K562 (cell line): ENCODE measurements at regions not wholly inside any gene's neighbourhood (a gene's known extent, or its start where the extent isn't known, plus 50 kb on each side); places are given as distances from the start of the nearest gene placed in this dataset.

ENCODE experiments used
- ATAC-seq: fragments of 200-7000 bp; cut with Tn5 transposase; 3 replicates; pipeline ENCODE4 v1.9.1; 2020; ENCODE audit warnings: moderate library complexity
- BruUV-seq: library from RNA; stranded (reverse); fragments of 400-500 nt; replicated peaks from 2 replicates; lab custom pipeline; 2021; lab: Mats Ljungman, UMichigan
- CTCF ChIA-PET: fragments of 300-600 bp; formaldehyde crosslinking; extraction: SDS; loops from one replicate; lab custom pipeline; 2021; ENCODE audit warnings: low intra/inter-chr PET ratio; lab: Yijun Ruan, JAX
- POLR2A ChIA-PET: fragments of 300-600, 350-650 bp; sonication (Branson Sonifier 250); formaldehyde crosslinking; extraction: SDS; loops from one replicate; lab custom pipeline; 2021; ENCODE audit warnings: antibody characterized with exemption, inconsistent platforms; lab: Yijun Ruan, JAX
- DNase-seq, 4 experiments: peaks; one replicate each; pipeline versions ENCODE4 v3.0.0 to v3.0.0-alpha.2; 2011 to 2018; ENCODE audit warnings: low spot score in 3 of 4, mixed read lengths in 3 of 4; ENCODE audit errors: extremely low read depth in 1 of 4
- FAIRE-seq: peaks from 2 replicates; lab custom pipeline; 2011; peaks lifted over from hg19 to GRCh38; lab: Jason Lieb, UNC
- H2AFZ ChIP-seq: 2 replicates; pipeline ENCODE4 v1.6.0; 2011; ENCODE audit warnings: low read depth, low read length, control low read depth, inconsistent platforms
- H3K27ac ChIP-seq: fragments of 200-600 bp; 3 replicates; pipeline ENCODE4 v1.8.0; 2011; ENCODE audit warnings: low read depth, mild to moderate bottlenecking, control low read depth, inconsistent platforms, low read length, moderate library complexity, mixed read lengths; ENCODE audit errors: extremely low read depth
- H3K27me3 ChIP-seq, 2 experiments: fragments of 300-600 bp in 1 of 2; 2 replicates in 1 of 2; 3 replicates in 1 of 2; pipeline versions ENCODE4 v1.6.0 to v1.8.0; 2011; ENCODE audit warnings: inconsistent platforms in 2 of 2, low read length in 2 of 2, mild to moderate bottlenecking in 1 of 2, mixed read lengths in 1 of 2, moderate library complexity in 1 of 2; ENCODE audit not compliant: control insufficient read depth in 2 of 2, insufficient read depth in 2 of 2
- H3K36me3 ChIP-seq: fragments of 300-600 bp; 3 replicates; pipeline ENCODE4 v1.8.0; 2011; ENCODE audit warnings: mild to moderate bottlenecking, low read length, inconsistent platforms; ENCODE audit not compliant: control insufficient read depth, insufficient read depth
- H3K4me1 ChIP-seq, 2 experiments: fragments of 200-600 bp in 1 of 2; replicated peaks in 1 of 2; 2 replicates in 1 of 2; 3 replicates in 1 of 2; pipeline versions ENCODE4 v1.5.1 to v1.8.0; 2011; ENCODE audit warnings: inconsistent platforms in 2 of 2, low read length in 2 of 2, mild to moderate bottlenecking in 1 of 2, mixed read lengths in 1 of 2, moderate library complexity in 1 of 2; ENCODE audit not compliant: control insufficient read depth in 2 of 2, insufficient read depth in 2 of 2
- H3K4me2 ChIP-seq: 2 replicates; pipeline ENCODE4 v1.6.1; 2011; ENCODE audit warnings: low read length, control low read depth, inconsistent platforms, mixed read lengths; ENCODE audit not compliant: insufficient read depth
- H3K4me3 ChIP-seq: fragments of 200-600 bp; sonication (generic), shearing (Covaris generic); 2 replicates; pipeline ENCODE4 v1.5.1; 2016; ENCODE audit warnings: control low read depth, inconsistent platforms
- H3K79me2 ChIP-seq: fragments of 200-600 bp; 3 replicates; pipeline ENCODE4 v1.8.0; 2011; ENCODE audit warnings: low read length, inconsistent platforms; ENCODE audit not compliant: control insufficient read depth, insufficient read depth
- H3K9ac ChIP-seq, 2 experiments: 2 replicates each; pipeline versions ENCODE4 v1.6.0 to v1.6.1; 2011; ENCODE audit warnings: low read depth in 2 of 2, low read length in 2 of 2, control low read depth in 1 of 2, inconsistent platforms in 1 of 2, mild to moderate bottlenecking in 1 of 2, mixed read lengths in 1 of 2; ENCODE audit not compliant: insufficient read depth in 1 of 2
- H3K9me1 ChIP-seq: one replicate; pipeline ENCODE4 v1.6.0; 2011; ENCODE audit warnings: inconsistent platforms, mild to moderate bottlenecking, low read length, moderate library complexity; ENCODE audit not compliant: control insufficient read depth, insufficient read depth
- H3K9me3 ChIP-seq: replicated peaks from 2 replicates; pipeline ENCODE4 v1.5.1; 2011; ENCODE audit warnings: low read depth, low read length, inconsistent platforms; ENCODE audit not compliant: control insufficient read depth, insufficient read depth
- H4K20me1 ChIP-seq: replicated peaks from 2 replicates; pipeline ENCODE4 v1.6.1; 2011; ENCODE audit warnings: low read length, inconsistent platforms, mixed read lengths; ENCODE audit not compliant: control insufficient read depth, insufficient read depth
- CAMTA2 ChIP-seq: fragments of 250-450 bp; sonication (Bioruptor Pico); conservative IDR thresholded peaks from 2 replicates; pipeline ENCODE4 v1.5.1; 2022
- CHD1 ChIP-seq: fragments of 200-600 bp; sonication (generic); IDR thresholded peaks from one replicate; pipeline ENCODE4 v1.6.1; 2012; ENCODE audit warnings: mild to moderate bottlenecking, moderate library complexity, low read length, inconsistent platforms
- CHD2 ChIP-seq: IDR thresholded peaks from 2 replicates; pipeline ENCODE4 v1.6.1; 2011; ENCODE audit warnings: low read depth, low read length
- CREB1 ChIP-seq, 2 experiments: sonication (generic) in 1 of 2; formaldehyde crosslinking in 1 of 2; IDR thresholded peaks; 2 replicates each; pipeline versions ENCODE4 v1.6.1 to v1.8.0; 2012 to 2022; ENCODE audit warnings: inconsistent platforms in 1 of 2, mild to moderate bottlenecking in 1 of 2, missing genetic modification reagents in 1 of 2, moderate library complexity in 1 of 2
- DMBX1 ChIP-seq: fragments of 250-450 bp; sonication (Bioruptor Pico); IDR thresholded peaks from 2 replicates; pipeline ENCODE4 v1.8.0; 2022; ENCODE audit warnings: inconsistent platforms, mild to moderate bottlenecking, moderate library complexity, borderline replicate concordance
- FOSL1 ChIP-seq: fragments of 200-800 bp; sonication (Bioruptor generic); conservative IDR thresholded peaks from 2 replicates; pipeline ENCODE4 v1.6.1; 2016; ENCODE audit warnings: missing genetic modification characterization, missing compliant biosample characterization
- ID3 ChIP-seq, 2 experiments: fragments of 250-450 bp in 1 of 2; fragments of 450-650 bp in 1 of 2; sonication (Bioruptor Pico) in 1 of 2; IDR thresholded peaks; 2 replicates each; pipeline versions ENCODE4 v1.6.1 to v1.8.0; 2016 to 2021; ENCODE audit warnings: mild to moderate bottlenecking in 2 of 2, moderate library complexity in 2 of 2, missing compliant biosample characterization in 1 of 2, missing genetic modification characterization in 1 of 2
- KAT7 ChIP-seq: sonication (generic); formaldehyde crosslinking; IDR thresholded peaks from 2 replicates; pipeline ENCODE4 v1.8.0; 2022; ENCODE audit warnings: missing genetic modification reagents, mild to moderate bottlenecking, borderline replicate concordance
- KDM1A ChIP-seq, 2 experiments: fragments of 450-650 bp; IDR thresholded peaks; 2 replicates each; pipeline ENCODE4 v1.6.1; 2016; ENCODE audit warnings: mild to moderate bottlenecking in 2 of 2
- MECOM ChIP-seq: fragments of 250-450 bp; sonication (Bioruptor Pico); IDR thresholded peaks from 2 replicates; pipeline ENCODE4 v1.8.0; 2022; ENCODE audit warnings: inconsistent platforms
- MTA1 ChIP-seq: fragments of 450-650 bp; IDR thresholded peaks from 2 replicates; pipeline ENCODE4 v1.6.1; 2017; ENCODE audit warnings: borderline replicate concordance
- MTA2 ChIP-seq: fragments of 450-650 bp; IDR thresholded peaks from 2 replicates; pipeline ENCODE4 v1.6.1; 2016; ENCODE audit warnings: low read depth
- MTA3 ChIP-seq: fragments of 450-650 bp; formaldehyde crosslinking; IDR thresholded peaks from 2 replicates; pipeline ENCODE4 v1.6.1; 2017; ENCODE audit warnings: mild to moderate bottlenecking, borderline replicate concordance
- NFRKB ChIP-seq: fragments of 450-650 bp; IDR thresholded peaks from 2 replicates; pipeline ENCODE4 v1.6.1; 2016; ENCODE audit warnings: low read depth
- PHB ChIP-seq: fragments of 250-450 bp; sonication (Bioruptor Pico); IDR thresholded peaks from 2 replicates; pipeline ENCODE4 v1.5.0; 2021
- POLR2A ChIP-seq: fragments of 450-650 bp; conservative IDR thresholded peaks from 2 replicates; pipeline ENCODE4 v1.6.1; 2016
- POLR2H ChIP-seq: IDR thresholded peaks from 2 replicates; pipeline ENCODE4 v1.6.1; 2016; ENCODE audit warnings: missing genetic modification characterization, low read depth, mild to moderate bottlenecking, control low read depth, missing compliant biosample characterization, moderate library complexity
- RBM34 ChIP-seq: fragments of 200-400 bp; formaldehyde crosslinking; IDR thresholded peaks from 2 replicates; pipeline ENCODE4 v1.6.1; 2018; ENCODE audit warnings: low read length, borderline replicate concordance; ENCODE audit not compliant: insufficient read depth
- RFX1 ChIP-seq: fragments of 450-650 bp; IDR thresholded peaks from 2 replicates; pipeline ENCODE4 v1.6.1; 2016; ENCODE audit warnings: mild to moderate bottlenecking, moderate library complexity
- SOX6 ChIP-seq: fragments of 450-650 bp; IDR thresholded peaks from 2 replicates; pipeline ENCODE4 v1.6.1; 2014; ENCODE audit warnings: mild to moderate bottlenecking
- TBP ChIP-seq: optimal IDR thresholded peaks from 2 replicates; pipeline ENCODE3; 2011; ENCODE audit warnings: low read depth, low read length, improper control_type of control experiment
- TFAP4 ChIP-seq: sonication (generic); formaldehyde crosslinking; IDR thresholded peaks from 2 replicates; pipeline ENCODE4 v1.8.0; 2022; ENCODE audit warnings: missing genetic modification reagents, mild to moderate bottlenecking, moderate library complexity, borderline replicate concordance
- ZNF311 ChIP-seq: fragments of 250-450 bp; sonication (Bioruptor Pico); IDR thresholded peaks from 2 replicates; pipeline ENCODE4 v1.4.0; 2020; ENCODE audit warnings: mild to moderate bottlenecking, moderate library complexity
- WGBS: fragments of 100-300 bp; shearing (Covaris generic); methylation state at CpG from one replicate; pipeline ENCODE4 v1.1.6; 2016; ENCODE audit warnings: low coverage, mixed read lengths; ENCODE audit not compliant: insufficient coverage; ENCODE audit errors: missing lambda C conversion rate; 5-methylcytosine and 5-hydroxymethylcytosine counted together
- in situ Hi-C: fragments of 300-500 bp; cut with MboI; formaldehyde crosslinking; loops from 4 replicates; pipeline ENCODE4 v1.15.0; 2018; ENCODE audit warnings: inconsistent platforms, mixed read lengths
- intact Hi-C: fragments of 100-400 bp; cut with micrococcal nuclease; formaldehyde crosslinking; loops from 2 replicates; pipeline ENCODE4 v1.14.2; 2022

GRCh38 chr6:146896062-146896813, 297.5 kb downstream of the ADGB start:
- in situ Hi-C loops (loop anchor here (25.0 kb wide), 1 partner anchor 316 kb away; the partner anchor contains the start of gene STXBP5), intact Hi-C loops (loop anchor here (1.0 kb wide), 2 partner anchors 9 to 39 kb away; no protein-coding TSS in a partner anchor)
- H3K9ac ChIP-seq = peak overlapping the region in 1 of 2 experiments; percentile 65; a peak in 3 of 4 replicates
- no peaks in the 10 kb centered on the region for H3K9me3 ChIP-seq
- CTCF ChIA-PET = interaction anchor here (0.6 kb wide), 1 partner anchor 389 kb away, joined by 4 read pairs; no protein-coding TSS in a partner anchor
- DNase-seq = peak in 2 of 4 experiments; percentile 75 to 87
- peak overlapping the region; percentile 84 for H3K4me2 ChIP-seq
- H3K79me2 ChIP-seq = peaks cover 50% of the 10 kb centered on the region
- H3K4me3 ChIP-seq = peak overlapping the region; percentile 36
- FAIRE-seq = peak; percentile 60
- peak overlapping the region; percentile 65 for H3K27ac ChIP-seq
- H4K20me1 ChIP-seq = no peaks in the 10 kb centered on the region
- H3K36me3 ChIP-seq = no peaks in the 10 kb centered on the region
- POLR2A ChIA-PET = interaction anchor here (0.7 to 4.4 kb wide), 13 partner anchors 8 to 320 kb away, joined by 3 to 12 read pairs (median 3); no protein-coding TSS in a partner anchor
- no peaks in the 10 kb centered on the region for H3K9me1 ChIP-seq
- H2AFZ ChIP-seq = peak overlapping the region; percentile 56
- ATAC-seq = peak; percentile 39
- H3K4me1 ChIP-seq = peaks cover 25 to 78% of the 10 kb centered on the region in 2 experiments
- WGBS = under 1% methylated on average over 8 of the region's 8 CpGs
- H3K27me3 ChIP-seq = no peaks in the 10 kb centered on the region
- TSS peak; percentile 85 for BruUV-seq
- peak; percentile 84 for TF ChIP-seq MTA3
- TF ChIP-seq KDM1A (IDR thresholded peaks at IDR 0.05) = peak; percentile 32 to 68; a peak in 2 of 4 replicates
- peak; percentile 85 for TF ChIP-seq MECOM
- TF ChIP-seq MTA1 = 0 out of 2 replicates have a peak, but pooled peaks have one; percentile 25
- peak; percentile 58; the same call in 1 of the 2 replicates for TF ChIP-seq FOSL1
- TF ChIP-seq TFAP4 (CRISPR knock-in tag) = no peak
- TF ChIP-seq POLR2H (tag) = peak; percentile 86
- TF ChIP-seq SOX6 = peak; percentile 94
- no peak for TF ChIP-seq RBM34
- TF ChIP-seq ID3 (CRISPR knock-in tag; IDR thresholded peaks at IDR 0.05) = no peak
- TF ChIP-seq ID3 (tag; IDR thresholded peaks at IDR 0.05) = 0 out of 2 replicates have a peak, but pooled peaks have one; percentile 39
- TF ChIP-seq MTA2 = peak; percentile 61
- 0 out of 2 replicates have a peak, but pooled peaks have one; percentile 68 for TF ChIP-seq KAT7 (CRISPR knock-in tag)
- TF ChIP-seq NFRKB = no peak; the same call in 1 of the 2 replicates
- no peak for TF ChIP-seq CAMTA2 (CRISPR knock-in tag)
- TF ChIP-seq DMBX1 (CRISPR knock-in tag) = peak; percentile 12; the same call in 1 of the 2 replicates
- TF ChIP-seq TBP = peak; percentile 65
- TF ChIP-seq ZNF311 (CRISPR knock-in tag) = no peak
- TF ChIP-seq PHB (CRISPR knock-in tag) = peak; percentile 68; the same call in 1 of the 2 replicates
- TF ChIP-seq CHD1 = peak; percentile 77
- TF ChIP-seq CREB1 (IDR thresholded peaks at IDR 0.05) = no peak
- no peak for TF ChIP-seq CREB1 (CRISPR knock-in tag; IDR thresholded peaks at IDR 0.05)
- no peak for TF ChIP-seq CHD2
- no peak for TF ChIP-seq RFX1
- TF ChIP-seq POLR2A = peak; percentile 38; the same call in 1 of the 2 replicates
